Activated CD4-positive, alpha-beta T cell treated with anti-CD3 and anti-CD28 coated beads, Interleukin-2, amount 10 ng/mL, durations not matched to agents 7 days and 5 days (primary cell): ENCODE measurements at regions not wholly inside any gene's neighbourhood (a gene's known extent, or its start where the extent isn't known, plus 50 kb on each side); places are given as distances from the start of the nearest gene placed in this dataset.
"Not testable (repeated sequence)": the region's sequence is repeated elsewhere in the genome, so short reads cannot be mapped to it uniquely, and the experiment has no call there.

Experiments used
- CTCF ChIA-PET: fragments of 350-600 bp; sonication (Branson Sonifier 250); formaldehyde crosslinking; loops from one replicate; lab custom pipeline; 2021; ENCODE audit warnings: antibody characterized with exemption; lab: Charles Lee
- POLR2A ChIA-PET: fragments of 350-600 bp; sonication (Branson Sonifier 250); formaldehyde crosslinking; loops from one replicate; lab custom pipeline; 2021; ENCODE audit warnings: antibody characterized with exemption; lab: Charles Lee
- DNase-seq: peaks from one replicate; pipeline ENCODE4 v3.0.0-alpha.2; 2020
- H3K27ac Mint-ChIP-seq: one replicate; pipeline ENCODE4 v1.8.0; 2021; ENCODE audit warnings: mild to moderate bottlenecking, moderate library complexity, mixed read lengths
- H3K27me3 Mint-ChIP-seq: one replicate; pipeline ENCODE4 v1.8.0; 2021; ENCODE audit warnings: mixed read lengths
- H3K36me3 Mint-ChIP-seq: one replicate; pipeline ENCODE4 v1.8.0; 2021; ENCODE audit warnings: low read depth, mixed read lengths
- H3K4me1 Mint-ChIP-seq: one replicate; pipeline ENCODE4 v1.8.0; 2021; ENCODE audit warnings: mixed read lengths
- H3K4me3 Mint-ChIP-seq: one replicate; pipeline ENCODE4 v1.8.0; 2021; ENCODE audit warnings: mild to moderate bottlenecking, moderate library complexity, mixed read lengths
- H3K9me3 Mint-ChIP-seq: one replicate; pipeline ENCODE4 v1.8.0; 2021; ENCODE audit warnings: mixed read lengths

DNA sequence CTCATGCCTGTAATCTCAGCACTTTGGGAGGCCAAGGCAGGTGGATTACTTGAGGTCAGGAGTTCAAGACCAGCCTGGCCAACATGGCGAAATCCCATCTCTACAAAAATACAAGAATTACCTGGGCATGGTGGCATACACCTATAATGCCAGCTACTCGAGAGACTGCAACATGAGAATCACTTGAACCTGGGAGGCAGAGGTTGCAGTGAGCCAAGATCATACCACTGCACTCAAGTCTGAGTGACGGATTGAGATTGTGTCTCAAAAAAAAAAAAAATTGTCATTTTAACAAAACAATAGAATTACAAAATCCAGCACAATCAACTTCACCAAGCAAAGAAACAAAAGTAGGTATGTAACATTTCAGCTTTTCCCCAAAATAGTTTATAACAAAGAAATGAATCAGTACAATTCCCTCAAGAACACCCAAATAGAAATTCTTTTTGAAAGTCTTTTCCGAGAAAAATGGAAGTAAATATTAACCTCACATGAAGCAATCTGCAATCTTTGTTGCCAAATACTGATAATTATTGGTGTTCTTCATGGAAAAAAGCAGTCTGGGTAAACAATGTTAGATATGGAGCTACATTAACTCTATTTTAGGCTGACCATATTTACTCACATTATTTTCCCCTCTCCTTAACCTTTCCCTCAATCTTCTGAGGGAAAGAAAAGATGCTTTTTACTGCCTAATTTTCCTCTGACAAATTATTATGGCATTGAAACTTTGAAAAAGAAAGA, 165.9 kb upstream of the ATF7IP start:
- DNase-seq = no peak
- Mint-ChIP-seq H3K9me3 (peaks cover 4% of the 10 kb centered on the region), H3K36me3 (no peaks in the 10 kb centered on the region), H3K4me3 (no peak overlapping the region), H3K27ac (no peak overlapping the region), H3K4me1 (no peaks in the 10 kb centered on the region), H3K27me3 (no peaks in the 10 kb centered on the region)
- ChIA-PET CTCF (no interaction called here), POLR2A (no interaction called here)

DNA sequence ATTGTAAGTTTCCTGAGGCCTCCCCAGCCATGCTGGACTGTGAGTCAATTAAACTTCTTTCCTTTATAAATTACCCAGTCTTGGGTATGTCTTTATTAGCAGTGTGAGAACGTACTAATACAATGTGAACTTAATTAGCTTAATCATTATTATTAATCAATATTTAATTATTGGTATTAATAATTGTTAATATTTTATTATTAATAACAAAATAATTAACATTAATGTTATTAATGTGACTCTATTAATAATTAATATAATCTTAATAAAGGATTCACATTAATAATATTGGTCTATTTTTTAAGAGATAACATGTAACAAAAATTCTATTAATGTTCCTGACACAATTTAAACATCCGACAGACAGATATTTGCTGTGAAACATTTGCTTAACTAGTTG, 164.9 kb upstream of the ATF7IP start:
- POLR2A ChIA-PET = no interaction called here
- no peak for DNase-seq
- H3K27ac Mint-ChIP-seq = no peak overlapping the region
- no peaks in the 10 kb centered on the region for H3K4me1 Mint-ChIP-seq
- CTCF ChIA-PET = no interaction called here
- H3K9me3 Mint-ChIP-seq = peaks cover 4% of the 10 kb centered on the region
- no peak overlapping the region for H3K4me3 Mint-ChIP-seq
- no peaks in the 10 kb centered on the region for H3K27me3 Mint-ChIP-seq
- H3K36me3 Mint-ChIP-seq = no peaks in the 10 kb centered on the region

DNA sequence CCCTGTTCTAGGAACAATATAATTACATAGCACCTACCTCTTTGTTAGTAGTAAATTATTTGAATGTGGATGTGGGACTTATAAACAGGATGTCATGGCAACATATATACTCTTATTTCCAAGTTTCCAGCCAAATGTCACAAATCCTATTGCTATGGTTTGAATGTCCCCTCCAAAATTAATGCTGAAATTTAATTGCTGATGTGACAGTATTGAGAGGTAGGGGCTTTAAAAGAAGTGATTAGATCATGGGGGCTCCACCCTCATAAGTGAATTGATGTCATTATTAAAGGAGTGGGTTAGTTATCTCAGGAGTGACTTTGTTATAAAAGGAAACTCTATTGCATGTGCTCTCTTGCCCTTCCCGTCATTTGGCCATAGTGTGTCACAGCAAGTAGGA, 164.2 kb upstream of the ATF7IP start:
- no peak for DNase-seq
- Mint-ChIP-seq H3K4me1 (no peaks in the 10 kb centered on the region), H3K9me3 (peaks cover 6% of the 10 kb centered on the region), H3K27ac (no peak overlapping the region), H3K4me3 (no peak overlapping the region), H3K27me3 (no peaks in the 10 kb centered on the region), H3K36me3 (no peaks in the 10 kb centered on the region)
- POLR2A ChIA-PET = no interaction called here
- CTCF ChIA-PET = no interaction called here

- no peak overlapping the region for H3K27ac Mint-ChIP-seq
Observed at GRCh38 chr12:14207905-14208551, 157.5 kb upstream of the ATF7IP start.

GRCh38 chr12:14211947-14212387, 153.5 kb upstream of the ATF7IP start:
- H3K4me1 Mint-ChIP-seq = peaks cover 6% of the 10 kb centered on the region
- POLR2A ChIA-PET = no interaction called here

More at GRCh38 chr12:14207905-14208551, 157.5 kb upstream of the ATF7IP start:
- POLR2A ChIA-PET = interaction anchor here (0.6 kb wide), 1 partner anchor 105 kb away, joined by 3 read pairs; no protein-coding TSS in a partner anchor
- no peak overlapping the region for H3K4me3 Mint-ChIP-seq
- H3K4me1 Mint-ChIP-seq = no peaks in the 10 kb centered on the region
- no peaks in the 10 kb centered on the region for H3K27me3 Mint-ChIP-seq
- CTCF ChIA-PET = interaction anchor here (0.6 to 2.2 kb wide), 2 partner anchors 247 to 331 kb away, joined by 3 to 4 read pairs; no protein-coding TSS in a partner anchor
- H3K36me3 Mint-ChIP-seq = no peaks in the 10 kb centered on the region
- no peak for DNase-seq
- peaks cover 2% of the 10 kb centered on the region for H3K9me3 Mint-ChIP-seq

GRCh38 chr12:14213542-14213941, 151.9 kb upstream of the ATF7IP start:
- ChIA-PET CTCF (interaction anchor here (0.6 to 1.3 kb wide), 2 partner anchors 12 to 110 kb away, joined by 3 read pairs; no protein-coding TSS in a partner anchor), POLR2A (interaction anchor here (0.6 kb wide), 1 partner anchor 330 kb away, joined by 3 read pairs; no protein-coding TSS in a partner anchor)
- DNase-seq = no peak
- H3K4me3 Mint-ChIP-seq = no peak overlapping the region
- no peaks in the 10 kb centered on the region for H3K36me3 Mint-ChIP-seq
- H3K27me3 Mint-ChIP-seq = no peaks in the 10 kb centered on the region
- no peak overlapping the region for H3K27ac Mint-ChIP-seq
- peaks cover 6% of the 10 kb centered on the region for H3K4me1 Mint-ChIP-seq
- peaks cover 9% of the 10 kb centered on the region for H3K9me3 Mint-ChIP-seq

More at GRCh38 chr12:14211947-14212387, 153.5 kb upstream of the ATF7IP start:
- Mint-ChIP-seq H3K27ac (no peak overlapping the region), H3K4me3 (no peak overlapping the region), H3K27me3 (no peaks in the 10 kb centered on the region), H3K36me3 (no peaks in the 10 kb centered on the region), H3K9me3 (peaks cover 4% of the 10 kb centered on the region)
- no peak for DNase-seq
- CTCF ChIA-PET = no interaction called here

GRCh38 chr12:14214495-14214894, 151.0 kb upstream of the ATF7IP start:
- Mint-ChIP-seq H3K4me1 (peaks cover 6% of the 10 kb centered on the region), H3K36me3 (no peaks in the 10 kb centered on the region), H3K27ac (no peak overlapping the region), H3K27me3 (no peaks in the 10 kb centered on the region), H3K4me3 (no peak overlapping the region), H3K9me3 (peaks cover 14% of the 10 kb centered on the region)
- POLR2A ChIA-PET = no interaction called here
- CTCF ChIA-PET = no interaction called here
- no peak for DNase-seq

GRCh38 chr12:14215949-14216348, 149.5 kb upstream of the ATF7IP start:
- H3K4me1 Mint-ChIP-seq, DNase-seq, H3K27ac Mint-ChIP-seq, H3K36me3 Mint-ChIP-seq, POLR2A ChIA-PET, H3K4me3 Mint-ChIP-seq, H3K27me3 Mint-ChIP-seq: not testable (repeated sequence)
- CTCF ChIA-PET = interaction anchor here (0.5 to 0.8 kb wide), 5 partner anchors 30 to 1243 kb away, joined by 3 to 4 read pairs (median 3); no protein-coding TSS in a partner anchor
- peaks cover 17% of the 10 kb centered on the region for H3K9me3 Mint-ChIP-seq

DNA sequence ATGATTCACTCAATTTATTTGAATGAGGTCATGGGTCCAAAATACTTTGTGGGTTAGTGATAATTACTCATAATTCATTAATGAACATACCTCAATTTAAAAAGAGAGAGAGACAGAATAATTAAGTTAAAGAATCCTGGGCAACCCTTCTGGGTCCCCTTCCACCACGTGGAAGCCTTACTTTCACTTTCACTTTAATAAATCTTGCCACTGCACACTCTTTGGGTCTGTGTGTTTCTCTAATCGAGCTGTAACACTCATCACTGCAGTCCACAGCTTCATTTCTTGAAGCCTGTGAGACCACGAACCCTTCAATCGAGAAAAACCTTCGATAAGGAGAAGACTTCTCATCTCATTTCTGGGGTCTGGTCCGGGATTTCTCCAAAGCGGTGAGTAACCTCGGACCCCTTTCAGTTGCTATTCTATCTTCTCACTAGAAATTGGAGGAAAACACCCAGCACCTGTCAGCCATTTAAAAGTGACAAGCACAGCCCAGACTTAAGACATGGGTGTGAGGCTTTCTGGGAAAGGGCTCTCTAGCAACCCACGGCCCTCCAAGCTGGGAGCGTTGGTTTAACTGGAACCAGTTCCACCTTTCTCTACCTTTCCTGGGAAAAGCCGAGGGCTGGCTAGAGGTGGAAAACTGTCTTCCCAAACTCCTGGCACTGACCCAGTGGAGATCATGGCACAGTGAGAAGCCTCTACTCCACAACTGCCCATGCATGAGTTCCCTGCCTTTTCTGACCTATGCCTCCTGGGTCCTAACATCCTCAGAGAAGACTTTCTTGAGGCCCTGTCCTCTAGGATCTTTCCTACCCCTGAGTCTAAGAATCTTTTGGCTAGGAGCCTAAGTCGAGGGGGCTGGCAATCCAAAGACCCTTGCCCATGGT, 148.8 kb upstream of the ATF7IP start:
- Mint-ChIP-seq H3K4me1 (peaks cover 13% of the 10 kb centered on the region), H3K4me3 (peak overlapping the region; percentile 19), H3K36me3 (peaks cover 8% of the 10 kb centered on the region), H3K9me3 (peaks cover 23% of the 10 kb centered on the region), H3K27me3 (no peaks in the 10 kb centered on the region), H3K27ac (peak overlapping the region; percentile 72)
- DNase-seq = no peak
- CTCF ChIA-PET = interaction anchor here (0.6 kb wide), 1 partner anchor 114 kb away, joined by 3 read pairs; no protein-coding TSS in a partner anchor
- POLR2A ChIA-PET = no interaction called here

GRCh38 chr12:14219156-14219555, 146.3 kb upstream of the ATF7IP start:
- peaks cover 23% of the 10 kb centered on the region for H3K9me3 Mint-ChIP-seq
- peaks cover 13% of the 10 kb centered on the region for H3K4me1 Mint-ChIP-seq
- H3K27ac Mint-ChIP-seq = no peak overlapping the region
- H3K36me3 Mint-ChIP-seq = peaks cover 8% of the 10 kb centered on the region
- POLR2A ChIA-PET = no interaction called here
- no peak overlapping the region for H3K4me3 Mint-ChIP-seq
- no peaks in the 10 kb centered on the region for H3K27me3 Mint-ChIP-seq
- DNase-seq = no peak
- CTCF ChIA-PET = no interaction called here

DNA sequence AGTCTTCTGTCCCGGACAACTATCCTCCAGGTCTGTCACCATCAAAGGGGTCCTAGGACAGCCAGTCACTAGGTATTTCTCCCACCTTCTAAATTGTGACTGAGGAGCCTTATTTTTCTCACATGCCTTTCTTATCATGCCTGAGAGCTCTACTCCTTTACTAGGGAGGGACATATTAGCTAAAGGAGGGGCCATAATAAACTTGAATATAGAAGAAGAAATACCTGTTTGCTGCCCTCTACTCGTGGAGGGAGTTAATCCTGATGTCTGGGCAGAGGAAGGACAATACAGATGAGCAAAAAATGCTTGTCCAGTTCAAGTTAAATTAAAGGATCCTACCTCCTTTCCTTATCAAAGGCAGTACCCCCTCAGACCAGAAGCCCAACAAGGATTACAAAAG, 145.8 kb upstream of the ATF7IP start:
- H3K36me3 Mint-ChIP-seq, POLR2A ChIA-PET, H3K27me3 Mint-ChIP-seq, H3K27ac Mint-ChIP-seq, H3K4me3 Mint-ChIP-seq, DNase-seq: not testable (repeated sequence)
- Mint-ChIP-seq H3K9me3 (peaks cover 23% of the 10 kb centered on the region), H3K4me1 (peaks cover 13% of the 10 kb centered on the region)
- CTCF ChIA-PET = interaction anchor here (0.6 kb wide), 1 partner anchor 14 kb away, joined by 3 read pairs; no protein-coding TSS in a partner anchor

DNA sequence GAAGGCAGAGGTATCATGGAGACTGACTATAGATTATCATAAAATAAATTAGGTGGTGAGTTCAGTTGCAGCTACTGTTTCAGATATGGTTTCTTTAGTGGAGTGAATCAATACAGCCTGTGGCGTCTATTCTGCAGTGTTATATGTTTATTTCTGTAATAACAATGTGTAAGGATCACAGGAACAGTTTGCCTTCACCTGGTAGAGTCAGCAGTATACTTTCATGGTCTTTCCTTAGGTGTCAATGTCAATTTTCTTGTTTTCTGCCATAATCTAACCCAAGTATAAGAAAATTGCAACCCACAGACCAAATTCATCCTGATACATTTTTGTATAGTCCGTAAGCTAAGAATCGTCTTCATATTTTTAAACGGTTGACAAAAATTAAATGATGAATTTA, 140.4 kb upstream of the ATF7IP start:
- CTCF ChIA-PET = interaction anchor here (1.4 kb wide), 1 partner anchor 140 kb away, joined by 3 read pairs; the partner anchor contains the start of gene ATF7IP
- POLR2A ChIA-PET = no interaction called here
- Mint-ChIP-seq H3K4me1 (peaks cover 8% of the 10 kb centered on the region), H3K9me3 (peaks cover 15% of the 10 kb centered on the region), H3K36me3 (peaks cover 8% of the 10 kb centered on the region), H3K27ac (no peak overlapping the region), H3K4me3 (no peak overlapping the region), H3K27me3 (peaks cover 3% of the 10 kb centered on the region)
- no peak for DNase-seq
